ENCODE measurements at regions not wholly inside any gene's neighbourhood (a gene's known extent, or its start where the extent isn't known, plus 50 kb on each side); places are given as distances from the start of the nearest gene placed in this dataset.

- TF ChIP-seq POLR2AphosphoS5 (IDR thresholded peaks at IDR 0.05) (no peak), CTCF (IDR thresholded peaks at IDR 0.05) (no peak), POLR2A (IDR thresholded peaks at IDR 0.05) (no peak)
Observed at GRCh38 chr7:67635271-67635670, 638.6 kb downstream of the TYW1 start.

Data from gastroesophageal sphincter (tissue), 3 donors.